Epithelial cell of prostate (primary cell): ENCODE measurements at regions not wholly inside any gene's neighbourhood (a gene's known extent, or its start where the extent isn't known, plus 50 kb on each side); places are given as distances from the start of the nearest gene placed in this dataset.
"Not testable (repeated sequence)": the region's sequence is repeated elsewhere in the genome, so short reads cannot be mapped to it uniquely, and the experiment has no call there.

ENCODE experiments used
- DNase-seq: peaks from one replicate; pipeline ENCODE4 v3.0.0-alpha.2; 2011; ENCODE audit warnings: low read depth, low spot score
- H3K27ac ChIP-seq: fragments of 450-650 bp; 2 replicates; pipeline ENCODE4 v1.5.1; 2017; ENCODE audit warnings: mild to moderate bottlenecking

DNA sequence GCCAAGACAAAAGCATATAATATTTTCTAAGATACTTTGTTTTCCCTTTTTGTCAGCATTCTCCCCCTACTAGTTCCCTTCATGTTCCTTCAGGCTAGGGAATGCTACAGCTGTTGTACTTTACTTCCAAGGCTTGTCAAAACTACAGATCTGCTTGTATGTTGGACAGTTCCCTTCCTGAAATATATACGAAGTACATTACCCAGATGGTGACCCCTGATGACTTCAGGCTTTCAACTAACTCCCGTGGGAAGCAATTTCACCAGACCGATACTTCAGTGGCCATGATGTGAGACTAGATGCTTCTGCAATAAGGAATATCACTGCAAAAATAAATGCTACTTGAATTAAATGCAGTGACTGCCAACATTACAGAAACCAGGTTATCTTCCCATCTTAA is 332.8 kb downstream of the SH2D1A start:
- no peak overlapping the region for H3K27ac ChIP-seq
- DNase-seq, result no peak

DNA sequence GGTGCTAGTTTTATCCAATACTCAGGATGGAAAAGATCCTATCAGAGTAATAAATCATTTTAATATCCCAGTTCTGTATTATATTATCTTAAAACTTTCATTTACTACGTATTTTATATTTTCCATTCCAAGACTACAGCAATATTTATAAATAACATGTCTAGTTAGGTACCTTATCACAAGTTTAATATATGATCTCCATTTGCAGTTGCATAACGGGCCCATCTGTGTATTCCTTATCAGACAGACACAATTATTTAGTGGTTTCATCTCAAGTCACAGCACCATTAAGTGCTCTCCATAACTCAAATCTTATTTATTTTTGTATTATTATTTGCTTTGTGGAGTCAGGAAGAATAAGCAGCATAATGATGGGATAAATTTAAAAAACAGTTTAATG is 333.9 kb downstream of the SH2D1A start:
- DNase-seq, result no peak
- no peak overlapping the region for H3K27ac ChIP-seq

DNA sequence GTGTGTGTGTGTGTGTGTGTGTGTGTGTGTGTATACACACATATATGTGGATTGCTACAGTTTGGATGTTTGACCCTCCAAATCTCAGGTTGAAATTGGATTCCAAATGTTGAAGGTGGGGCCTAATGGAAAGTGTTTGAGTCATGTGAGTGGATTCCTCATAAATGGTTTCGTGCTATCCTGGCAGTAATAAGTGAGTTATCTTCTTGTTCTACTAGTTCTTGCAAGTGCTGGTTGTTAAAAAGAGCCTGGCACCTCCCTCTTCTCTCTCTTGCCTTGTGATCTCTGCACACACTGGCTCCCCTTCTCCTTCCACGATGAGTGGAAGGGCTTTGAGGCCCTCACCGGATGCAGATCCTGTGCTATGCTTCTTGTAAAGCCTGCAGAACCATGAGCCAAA is 344.1 kb downstream of the SH2D1A start:
- DNase-seq, result peak; percentile 0

DNA sequence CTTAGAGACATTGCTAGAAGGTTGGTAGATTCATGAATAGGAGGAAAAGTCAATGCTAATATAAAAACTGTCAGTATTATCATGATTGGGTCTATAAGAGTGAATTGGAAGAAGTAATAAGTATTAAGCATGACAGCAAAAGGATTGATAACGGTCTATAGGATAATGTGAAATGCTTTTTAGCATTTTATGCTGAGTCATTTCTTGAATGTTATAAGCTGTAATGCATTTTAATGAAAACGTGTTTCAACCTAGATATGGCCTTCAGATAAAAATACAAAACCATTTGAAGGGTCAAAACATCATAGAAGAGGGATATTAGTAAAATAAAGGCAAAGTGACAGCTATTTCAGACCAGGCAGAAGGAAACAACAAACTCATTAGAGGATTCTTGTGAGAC is 353.5 kb downstream of the SH2D1A start:
- no peak overlapping the region for H3K27ac ChIP-seq
- DNase-seq, result no peak

More for the DNA sequence above, 344.1 kb downstream of the SH2D1A start:
- no peak overlapping the region for H3K27ac ChIP-seq

DNA sequence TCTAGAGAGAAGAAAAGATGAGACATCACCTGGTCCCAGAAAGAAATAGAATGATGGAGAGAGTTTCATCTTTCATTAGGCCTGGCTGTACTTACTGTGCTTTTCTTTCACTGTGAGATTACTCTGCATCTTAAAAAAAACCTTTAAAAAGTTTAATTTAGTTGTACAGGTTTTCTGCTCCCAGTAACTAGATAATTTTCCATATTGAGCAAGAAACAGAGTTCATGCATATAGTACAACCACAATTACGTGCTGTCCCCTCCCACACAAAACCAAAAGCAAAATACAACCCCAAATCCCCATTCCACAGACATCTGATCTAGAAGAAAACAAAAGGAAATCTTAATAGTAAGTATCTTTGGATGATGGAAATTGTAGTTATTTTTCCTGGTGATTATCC is 371.2 kb downstream of the SH2D1A start:
- DNase-seq, result no peak
- no peak overlapping the region for H3K27ac ChIP-seq

DNA sequence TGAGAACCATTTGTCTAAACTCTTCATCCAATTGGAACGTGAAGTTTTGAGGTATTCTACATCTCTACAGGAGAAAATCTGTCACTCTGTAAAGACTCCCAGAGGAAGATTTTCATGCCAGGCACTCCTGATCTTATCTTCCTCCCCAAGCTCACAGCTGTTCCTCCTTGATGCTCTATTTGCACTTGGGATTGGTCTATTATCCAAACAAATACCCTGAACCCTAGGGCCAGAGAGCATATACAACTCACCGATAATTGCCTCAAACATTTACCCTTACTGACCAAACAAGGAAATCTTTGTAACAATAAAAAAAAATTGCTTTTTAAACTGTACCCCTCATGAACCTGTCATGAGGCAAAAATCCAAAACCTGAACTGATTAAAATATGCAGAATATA is 372.7 kb downstream of the SH2D1A start:
- DNase-seq, result no peak
- no peak overlapping the region for H3K27ac ChIP-seq

DNA sequence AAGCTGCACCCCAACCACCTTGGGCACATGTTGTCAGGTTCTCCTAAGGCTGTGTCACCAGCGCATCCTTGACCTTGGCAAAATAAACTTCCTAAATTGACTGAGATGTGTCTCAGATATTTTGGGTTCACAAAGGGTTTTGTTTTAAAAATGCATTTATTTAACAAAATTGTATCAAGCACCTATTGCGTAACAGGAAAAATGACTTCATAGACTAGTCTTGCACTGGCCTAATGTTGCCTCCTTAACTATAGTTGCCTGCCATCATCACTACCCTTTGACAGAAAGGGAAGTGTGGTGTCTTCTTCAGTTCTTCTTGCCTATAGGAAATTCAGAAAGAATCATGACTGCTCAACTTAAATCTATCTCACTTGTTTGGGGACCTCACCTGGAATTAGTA is 374.2 kb downstream of the SH2D1A start:
- no peak overlapping the region for H3K27ac ChIP-seq
- DNase-seq, result no peak

DNA sequence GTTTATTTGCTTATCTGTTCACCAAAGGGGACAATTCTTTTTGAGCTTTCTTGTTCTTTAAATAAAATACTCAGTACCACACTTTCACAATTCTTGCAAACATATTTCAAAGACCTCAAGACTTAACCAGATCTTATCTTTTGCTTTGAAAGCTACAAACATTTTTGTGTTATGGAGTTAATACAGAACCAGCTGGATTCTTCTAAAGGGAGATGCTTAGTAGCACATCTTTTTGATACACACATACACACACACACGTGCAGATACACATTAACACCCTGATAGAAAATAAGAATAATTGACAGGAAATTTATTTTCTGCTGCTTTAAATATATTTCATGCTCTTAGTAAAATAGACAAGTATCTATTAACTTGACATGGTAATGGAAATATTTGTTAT is 379.1 kb downstream of the SH2D1A start:
- H3K27ac ChIP-seq, result no peak overlapping the region
- DNase-seq, result no peak

DNA sequence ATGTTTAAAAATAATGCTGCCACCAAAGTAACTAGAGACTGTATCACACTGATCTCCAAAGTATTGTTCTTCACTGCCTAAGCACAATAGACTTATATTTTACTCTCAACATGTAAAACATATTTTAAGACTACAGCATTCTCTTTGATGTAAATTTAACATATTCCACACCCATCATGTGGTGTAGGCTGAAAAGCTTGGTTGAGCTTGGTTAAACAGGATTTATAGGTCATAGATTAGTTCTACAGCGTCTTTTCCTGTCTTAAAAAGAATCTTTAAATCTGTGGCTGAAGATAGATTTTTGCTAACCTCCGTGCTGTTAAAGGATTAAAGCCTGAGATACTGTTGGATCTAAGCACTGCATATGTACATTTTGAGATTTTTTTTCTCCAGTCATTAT is 379.9 kb downstream of the SH2D1A start:
- DNase-seq, result no peak
- no peak overlapping the region for H3K27ac ChIP-seq

DNA sequence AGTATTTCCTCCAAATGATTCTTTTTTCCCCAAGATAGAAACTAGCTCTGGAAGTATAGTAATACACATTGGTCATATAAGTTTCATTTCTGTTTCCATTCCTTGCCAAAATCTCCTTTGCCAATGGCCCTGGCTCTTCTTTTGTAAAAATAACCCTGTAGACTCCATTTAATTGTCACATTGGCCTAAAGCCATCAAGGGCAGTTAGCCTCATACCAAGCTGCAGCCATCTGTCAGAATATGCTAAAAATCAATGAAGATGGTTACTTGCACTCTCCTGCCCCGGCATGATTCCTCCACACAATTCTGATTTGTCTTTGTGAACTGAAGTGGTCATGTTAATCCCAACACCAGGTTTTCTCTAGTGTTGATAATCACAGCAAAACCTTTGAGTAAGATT is 380.5 kb downstream of the SH2D1A start:
- no peak for DNase-seq
- H3K27ac ChIP-seq, result no peak overlapping the region

DNA sequence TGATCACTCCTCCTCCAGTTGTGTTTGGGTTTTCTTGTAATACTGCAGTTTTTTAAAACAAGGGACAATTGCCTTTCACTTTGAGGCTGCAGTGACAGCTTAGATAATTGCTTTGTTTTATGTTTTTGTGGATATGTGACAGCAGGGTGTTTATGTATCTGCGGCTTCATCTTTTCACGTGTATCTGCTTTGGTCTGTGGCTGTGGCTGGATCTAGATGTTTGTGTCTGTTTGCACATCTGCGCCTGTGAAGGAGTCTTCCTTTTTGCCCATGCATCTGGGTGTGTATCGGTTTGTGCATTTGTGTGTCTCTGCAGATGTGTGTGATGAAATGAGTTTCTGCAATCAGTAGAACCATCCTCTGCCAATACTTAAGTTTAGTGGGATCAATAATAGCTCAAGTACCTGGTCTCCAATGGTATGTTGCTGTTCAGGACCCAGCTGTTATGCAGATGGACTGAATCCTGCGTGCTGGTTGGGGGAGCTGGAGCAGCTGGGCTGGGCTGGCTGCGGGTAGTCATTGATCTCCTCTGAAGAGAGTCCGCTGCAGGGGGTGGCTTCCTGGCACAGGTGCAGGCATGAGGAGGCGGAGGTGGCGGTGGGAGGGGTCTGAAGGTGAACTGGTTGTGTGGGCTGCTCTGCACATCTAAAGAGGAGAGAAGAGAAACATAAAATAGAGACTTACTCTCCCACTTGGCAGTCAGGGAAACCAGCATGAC is 390.3 kb downstream of the SH2D1A start:
- H3K27ac ChIP-seq, result no peak overlapping the region
- DNase-seq, result no peak

DNA sequence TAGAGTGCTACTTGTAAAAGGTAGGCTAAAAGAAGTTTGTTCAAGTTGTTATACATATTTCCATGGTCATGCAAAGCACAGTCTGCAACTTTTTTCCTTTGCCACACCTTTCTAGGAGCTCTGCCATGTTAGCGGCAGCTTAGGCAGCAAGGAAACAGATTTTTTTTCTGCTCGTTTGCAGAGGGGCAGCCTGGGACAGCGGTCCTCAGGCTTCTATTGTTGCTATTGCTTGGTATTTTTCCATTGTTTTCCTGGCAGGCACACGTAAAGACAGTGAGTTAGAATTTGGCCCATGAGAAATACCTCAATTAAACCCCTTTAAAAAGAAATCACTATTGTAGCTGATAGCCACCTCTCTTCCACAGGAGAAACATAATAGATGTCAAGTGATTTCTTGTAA is 391.4 kb downstream of the SH2D1A start:
- no peak overlapping the region for H3K27ac ChIP-seq
- DNase-seq, result no peak

DNA sequence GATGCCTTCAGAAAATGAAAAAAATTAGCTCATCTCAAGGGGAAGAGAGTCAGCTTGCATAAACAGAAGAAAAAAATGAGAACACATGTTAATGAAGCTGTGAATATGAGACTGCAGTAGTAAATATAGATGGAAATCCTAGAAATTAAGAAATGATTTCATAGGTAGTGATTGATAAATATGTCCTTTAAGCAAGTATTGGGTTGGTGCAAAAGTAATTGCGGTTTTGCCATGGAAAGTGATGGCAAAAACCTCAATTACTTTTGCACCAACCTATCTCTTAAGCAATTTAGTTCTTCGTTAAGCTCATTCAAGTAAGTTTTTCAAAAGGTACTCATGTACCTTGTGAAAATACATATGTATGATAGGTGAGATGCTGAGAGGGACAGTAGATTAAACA is 400.9 kb downstream of the SH2D1A start:
- no peak for DNase-seq

DNA sequence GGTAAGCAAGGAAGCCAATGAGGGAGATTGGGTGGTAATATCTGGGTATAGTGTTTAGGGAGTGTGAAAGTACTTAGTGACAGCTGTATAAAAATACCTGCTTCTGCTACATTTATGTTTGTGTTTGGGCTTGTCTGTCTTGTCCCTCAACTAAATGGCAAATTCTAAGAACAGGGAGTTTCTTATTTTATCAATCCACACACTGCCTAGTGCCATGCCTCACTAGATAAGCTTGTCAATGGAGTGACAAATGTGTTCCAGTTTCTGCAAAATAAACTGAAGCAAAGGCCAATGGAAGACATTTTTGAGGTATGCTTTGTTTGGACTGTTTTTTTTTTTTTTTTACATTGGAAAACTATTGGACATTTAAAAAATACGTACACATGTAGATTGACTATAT is 418.0 kb downstream of the SH2D1A start:
- no peak overlapping the region for H3K27ac ChIP-seq
- no peak for DNase-seq

More for the DNA sequence above, 400.9 kb downstream of the SH2D1A start:
- H3K27ac ChIP-seq, result no peak overlapping the region

DNA sequence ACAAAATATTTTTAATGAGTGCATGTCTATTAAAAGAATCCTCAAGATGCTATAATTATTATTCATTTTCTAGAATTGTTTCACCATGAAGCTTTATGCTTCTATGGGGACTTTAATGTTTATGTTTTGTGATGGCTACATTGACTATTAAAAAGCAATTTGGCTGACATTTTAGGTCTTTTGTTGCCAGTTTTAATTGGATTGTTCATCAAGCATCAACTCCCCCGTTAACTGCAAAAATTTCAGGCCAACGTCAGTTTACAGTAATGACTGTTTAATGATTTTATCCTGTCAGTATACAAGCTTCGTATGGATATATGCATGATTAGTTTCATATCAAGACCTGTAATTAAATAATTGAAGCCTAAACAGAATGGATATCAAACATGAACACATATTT is 422.8 kb downstream of the SH2D1A start:
- no peak for DNase-seq
- H3K27ac ChIP-seq, result no peak overlapping the region

DNA sequence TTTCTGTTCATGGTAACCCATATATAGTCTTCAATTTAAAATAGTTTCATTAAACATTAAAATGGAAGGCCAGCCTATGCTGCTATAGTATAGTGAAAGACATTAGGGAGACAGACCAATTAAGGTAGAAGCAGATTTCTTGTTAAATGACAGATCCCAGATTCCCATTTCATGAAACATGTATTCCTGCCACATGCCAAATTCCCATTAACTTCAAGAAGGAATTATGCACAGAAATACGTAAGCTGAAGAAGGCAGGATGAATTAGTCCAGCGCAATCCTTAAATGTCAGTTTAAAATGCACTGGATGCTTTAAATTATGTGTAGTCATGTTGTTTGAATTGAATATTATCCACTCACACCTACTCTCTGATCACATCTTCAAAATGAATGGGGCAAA is 424.9 kb downstream of the SH2D1A start:
- H3K27ac ChIP-seq, result no peak overlapping the region
- DNase-seq, result no peak

DNA sequence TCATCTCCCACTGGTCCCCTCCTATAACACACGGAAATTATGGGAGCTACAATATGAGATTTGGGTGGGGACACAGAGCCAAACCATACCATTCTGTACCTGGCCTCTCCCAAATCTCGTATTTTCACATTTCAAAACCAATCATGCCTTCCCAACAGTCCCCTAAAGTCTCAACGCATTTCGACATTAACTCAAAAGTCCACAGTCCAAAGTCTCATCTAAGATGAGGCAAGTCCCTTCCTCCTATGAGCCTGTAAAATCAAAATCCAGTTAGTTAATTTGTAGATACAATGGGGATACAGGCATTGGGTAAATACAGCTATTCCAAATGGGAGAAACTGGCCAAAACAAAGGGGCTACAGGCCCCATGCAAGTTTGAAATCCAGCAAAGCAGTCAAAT is 441.9 kb downstream of the SH2D1A start:
- H3K27ac ChIP-seq, DNase-seq: not testable (repeated sequence)

DNA sequence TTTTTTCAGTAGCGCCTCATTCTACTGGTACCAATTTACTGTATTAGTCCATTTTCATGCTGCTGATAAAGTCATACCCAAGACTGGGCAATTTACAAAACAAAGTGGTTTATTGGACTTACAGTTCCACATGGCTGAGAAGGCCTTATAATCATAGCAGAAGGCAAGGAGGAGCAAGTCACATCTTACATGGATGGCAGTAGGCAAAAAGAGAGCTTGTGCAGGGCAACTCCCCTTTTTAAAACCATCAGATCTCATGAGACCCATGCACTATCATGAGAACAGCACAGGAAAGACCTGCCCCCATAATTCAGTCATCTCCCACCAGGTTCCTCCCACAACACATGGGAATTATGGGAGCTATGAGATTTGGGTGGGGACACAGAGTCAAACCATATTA is 443.5 kb downstream of the SH2D1A start:
- DNase-seq, H3K27ac ChIP-seq: not testable (repeated sequence)

DNA sequence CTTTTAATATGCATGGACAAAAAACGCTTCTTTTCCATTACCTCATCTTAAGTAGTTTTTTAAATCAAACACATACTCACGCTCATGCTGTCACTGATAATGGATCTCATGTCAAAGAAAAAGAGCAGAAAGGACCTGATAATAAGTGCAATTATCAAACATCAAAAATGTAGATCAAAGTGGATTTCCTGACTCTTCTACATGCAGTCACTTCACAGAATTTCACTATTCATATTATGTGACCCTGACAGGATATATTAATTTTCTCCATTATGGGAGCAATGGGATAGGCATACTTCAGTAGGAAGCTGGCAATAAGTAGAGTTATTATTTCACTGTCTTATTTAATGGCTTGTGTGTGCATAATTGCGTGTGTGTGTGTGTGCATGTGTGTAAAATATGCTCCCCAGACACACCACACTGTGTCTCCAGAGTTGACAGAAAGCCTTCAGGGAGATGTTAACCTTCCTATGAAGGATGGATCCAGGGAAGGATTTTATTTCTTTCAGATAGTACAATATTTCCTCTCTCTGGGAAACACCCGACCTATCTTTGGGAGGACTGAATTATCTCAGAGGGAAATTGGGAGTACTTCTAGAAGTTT is 445.2 kb downstream of the SH2D1A start:
- H3K27ac ChIP-seq, result no peak overlapping the region
- DNase-seq, result no peak

DNA sequence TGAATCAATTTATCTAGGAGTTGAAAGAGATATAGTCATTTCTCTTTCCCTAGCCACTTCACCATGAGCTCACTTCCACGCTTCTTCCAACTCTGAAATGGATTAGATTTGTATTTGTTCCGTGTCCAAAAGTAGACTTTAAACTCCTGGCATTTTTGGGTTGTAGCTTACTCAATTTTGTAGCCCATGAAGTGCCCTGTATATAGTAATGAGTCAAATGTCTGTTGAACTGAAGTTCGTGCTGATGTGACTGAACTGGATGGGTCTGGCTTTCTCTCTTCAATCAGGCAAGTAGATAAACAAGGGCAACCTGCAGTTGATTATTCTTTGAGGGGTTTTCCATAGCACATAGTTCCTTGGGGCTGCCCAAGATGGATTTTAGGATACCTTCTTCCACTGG is 450.6 kb downstream of the SH2D1A start:
- no peak overlapping the region for H3K27ac ChIP-seq
- no peak for DNase-seq

DNA sequence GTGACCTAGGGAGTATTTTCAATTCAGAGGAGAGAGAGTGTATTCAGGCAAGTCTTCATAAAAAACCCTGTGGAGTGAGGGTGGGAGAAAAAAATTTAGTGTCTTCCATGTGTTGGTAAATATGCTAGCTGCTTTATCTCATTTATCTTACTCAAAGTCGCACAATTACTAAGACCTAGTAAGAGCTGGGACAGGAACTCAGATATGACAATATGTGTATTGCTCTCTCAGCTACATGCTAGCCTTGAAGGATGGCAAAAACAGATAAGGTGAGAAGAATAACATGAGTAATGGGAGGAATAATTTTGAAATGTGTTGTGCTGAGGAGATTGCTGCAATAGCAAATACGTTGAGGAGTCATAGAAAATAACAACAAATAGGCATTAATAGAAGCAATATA is 458.6 kb downstream of the SH2D1A start:
- no peak for DNase-seq

DNA sequence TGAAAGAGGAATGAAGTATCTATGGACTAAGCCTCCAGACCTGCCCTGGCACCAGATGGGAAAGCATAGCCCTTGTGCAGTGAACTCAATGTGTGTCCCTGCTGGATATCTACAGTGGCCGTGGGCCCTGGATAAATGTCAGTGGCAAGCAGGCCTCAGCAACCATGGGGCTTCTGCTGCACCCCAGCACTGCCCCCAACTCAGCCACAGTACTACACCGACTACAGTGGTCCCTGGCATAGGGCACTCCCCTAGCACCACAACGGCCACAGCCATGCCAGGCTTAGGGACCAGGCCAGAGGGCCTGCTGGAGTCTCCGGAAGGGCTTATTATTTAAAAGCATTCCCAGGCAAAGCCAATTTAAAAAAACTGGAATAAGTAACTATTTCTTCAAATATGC is 459.1 kb downstream of the SH2D1A start:
- no peak overlapping the region for H3K27ac ChIP-seq
- no peak for DNase-seq

More for the DNA sequence above, 458.6 kb downstream of the SH2D1A start:
- H3K27ac ChIP-seq, result no peak overlapping the region
